ENCODE measurements at regions not wholly inside any gene's neighbourhood (a gene's known extent, or its start where the extent isn't known, plus 50 kb on each side); places are given as distances from the start of the nearest gene placed in this dataset.

GRCh38 chr22:46074771-46075551, 75.4 kb upstream of the PPARA start:
- Histone ChIP-seq H3K36me3 (replicated peaks in 1 of 2; ENCODE audit: control insufficient read depth in 2 of 2, insufficient read depth in 2 of 2, low read length in 2 of 2) (no peaks in the 10 kb centered on the region), H2AK5ac (ENCODE audit: low read depth, low read length) (no peak overlapping the region), H2AFZ (ENCODE audit: low read length) (no peak overlapping the region), H3K9me3 (replicated peaks in 1 of 2; ENCODE audit: control insufficient read depth in 2 of 2, insufficient read depth in 1 of 2, low read depth in 1 of 2, low read length in 2 of 2) (no peaks in the 10 kb centered on the region), H2BK12ac (ENCODE audit: low read length) (no peak overlapping the region), H3K23ac (ENCODE audit: low read depth, low read length, poor library complexity) (no peak overlapping the region), H3K9ac (ENCODE audit: low read depth, low read length, poor library complexity) (no peak overlapping the region), H2BK120ac (ENCODE audit: low read depth, low read length) (no peak overlapping the region), H4K91ac (ENCODE audit: low read depth, low read length, poor library complexity) (no peak overlapping the region), H3K27me3 (ENCODE audit: control insufficient read depth in 3 of 3, insufficient read depth in 3 of 3, low read depth in 1 of 3, low read length in 3 of 3) (peaks cover 41 to 94% (median 94%) of the 10 kb centered on the region in 3 experiments), H3K4me1 (ENCODE audit: control insufficient read depth in 2 of 2, insufficient read depth in 1 of 2, low read depth in 1 of 2, low read length in 2 of 2) (no peaks in the 10 kb centered on the region), H3K14ac (ENCODE audit: low read length) (no peak overlapping the region), H2BK5ac (ENCODE audit: low read length) (no peak overlapping the region), H3K79me1 (ENCODE audit: low read depth, low read length) (no peaks in the 10 kb centered on the region), H3K4ac (ENCODE audit: low read length) (no peak overlapping the region), H4K8ac (ENCODE audit: low read depth, low read length) (no peak overlapping the region), H2BK15ac (ENCODE audit: low read length) (no peak overlapping the region), H3K4me2 (ENCODE audit: insufficient read depth, low read length, poor library complexity, severe bottlenecking) (no peak overlapping the region), H3K18ac (ENCODE audit: low read length) (no peak overlapping the region), H3K27ac (replicated peaks; ENCODE audit: low read length) (no peak overlapping the region), H3K4me3 (ENCODE audit: low read length in 2 of 2) (no peak overlapping the region)
- no CpG with 5 or more reads among the region's 19 CpGs for WGBS, 2 donors (ENCODE audit: extremely low coverage in 2 of 2, insufficient read length in 2 of 2, insufficient replicate concordance in 1 of 2)
- no peak for DNase-seq (ENCODE audit: low spot score)

GRCh38 chr22:46075764-46076531, 74.4 kb upstream of the PPARA start:
- H3K4me1 ChIP-seq (ENCODE audit: control insufficient read depth in 2 of 2, insufficient read depth in 1 of 2, low read depth in 1 of 2, low read length in 2 of 2) = no peaks in the 10 kb centered on the region
- H3K27ac ChIP-seq (replicated peaks; ENCODE audit: low read length) = no peak overlapping the region
- H2BK5ac ChIP-seq (ENCODE audit: low read length) = no peak overlapping the region
- no peak overlapping the region for H2AFZ ChIP-seq (ENCODE audit: low read length)
- no peak overlapping the region for H2BK120ac ChIP-seq (ENCODE audit: low read depth, low read length)
- H4K91ac ChIP-seq (ENCODE audit: low read depth, low read length, poor library complexity) = no peak overlapping the region
- no peak overlapping the region for H3K23ac ChIP-seq (ENCODE audit: low read depth, low read length, poor library complexity)
- H3K4ac ChIP-seq (ENCODE audit: low read length) = no peak overlapping the region
- no peak overlapping the region for H3K14ac ChIP-seq (ENCODE audit: low read length)
- no peaks in the 10 kb centered on the region for H3K36me3 ChIP-seq (replicated peaks in 1 of 2; ENCODE audit: control insufficient read depth in 2 of 2, insufficient read depth in 2 of 2, low read length in 2 of 2)
- peaks cover 32 to 93% (median 89%) of the 10 kb centered on the region in 3 experiments for H3K27me3 ChIP-seq (ENCODE audit: control insufficient read depth in 3 of 3, insufficient read depth in 3 of 3, low read depth in 1 of 3, low read length in 3 of 3)
- H3K18ac ChIP-seq (ENCODE audit: low read length) = no peak overlapping the region
- H2AK5ac ChIP-seq (ENCODE audit: low read depth, low read length) = no peak overlapping the region
- no peak overlapping the region for H2BK15ac ChIP-seq (ENCODE audit: low read length)
- H4K8ac ChIP-seq (ENCODE audit: low read depth, low read length) = no peak overlapping the region
- no peak overlapping the region for H2BK12ac ChIP-seq (ENCODE audit: low read length)
- WGBS, 2 donors (ENCODE audit: extremely low coverage in 2 of 2, insufficient read length in 2 of 2, insufficient replicate concordance in 1 of 2) = no CpG with 5 or more reads among the region's 15 CpGs
- no peaks in the 10 kb centered on the region for H3K9me3 ChIP-seq (replicated peaks in 1 of 2; ENCODE audit: control insufficient read depth in 2 of 2, insufficient read depth in 1 of 2, low read depth in 1 of 2, low read length in 2 of 2)
- no peak overlapping the region for H3K4me3 ChIP-seq (ENCODE audit: low read length in 2 of 2)
- H3K79me1 ChIP-seq (ENCODE audit: low read depth, low read length) = peaks cover 1% of the 10 kb centered on the region
- no peak overlapping the region for H3K4me2 ChIP-seq (ENCODE audit: insufficient read depth, low read length, poor library complexity, severe bottlenecking)
- H3K9ac ChIP-seq (ENCODE audit: low read depth, low read length, poor library complexity) = no peak overlapping the region
- no peak for DNase-seq (ENCODE audit: low spot score)

GRCh38 chr22:46076651-46077339, 73.5 kb upstream of the PPARA start:
- Histone ChIP-seq H3K4me2 (ENCODE audit: insufficient read depth, low read length, poor library complexity, severe bottlenecking) (no peak overlapping the region), H4K8ac (ENCODE audit: low read depth, low read length) (no peak overlapping the region), H3K14ac (ENCODE audit: low read length) (peak overlapping the region; percentile 44), H2AK5ac (ENCODE audit: low read depth, low read length) (no peak overlapping the region), H3K9ac (ENCODE audit: low read depth, low read length, poor library complexity) (no peak overlapping the region), H3K4me3 (ENCODE audit: low read length in 2 of 2) (no peak overlapping the region), H3K4ac (ENCODE audit: low read length) (no peak overlapping the region), H3K27me3 (ENCODE audit: control insufficient read depth in 3 of 3, insufficient read depth in 3 of 3, low read depth in 1 of 3, low read length in 3 of 3) (peaks cover 28 to 96% (median 82%) of the 10 kb centered on the region in 3 experiments), H3K4me1 (ENCODE audit: control insufficient read depth in 2 of 2, insufficient read depth in 1 of 2, low read depth in 1 of 2, low read length in 2 of 2) (no peaks in the 10 kb centered on the region), H2BK15ac (ENCODE audit: low read length) (no peak overlapping the region), H3K27ac (replicated peaks; ENCODE audit: low read length) (no peak overlapping the region), H3K23ac (ENCODE audit: low read depth, low read length, poor library complexity) (no peak overlapping the region), H2BK120ac (ENCODE audit: low read depth, low read length) (no peak overlapping the region), H3K36me3 (replicated peaks in 1 of 2; ENCODE audit: control insufficient read depth in 2 of 2, insufficient read depth in 2 of 2, low read length in 2 of 2) (no peaks in the 10 kb centered on the region), H2AFZ (ENCODE audit: low read length) (no peak overlapping the region), H3K9me3 (replicated peaks in 1 of 2; ENCODE audit: control insufficient read depth in 2 of 2, insufficient read depth in 1 of 2, low read depth in 1 of 2, low read length in 2 of 2) (no peaks in the 10 kb centered on the region), H2BK12ac (ENCODE audit: low read length) (no peak overlapping the region), H3K79me1 (ENCODE audit: low read depth, low read length) (peaks cover 1% of the 10 kb centered on the region), H2BK5ac (ENCODE audit: low read length) (no peak overlapping the region), H3K18ac (ENCODE audit: low read length) (peak overlapping the region; percentile 39), H4K91ac (ENCODE audit: low read depth, low read length, poor library complexity) (no peak overlapping the region)
- no CpG with 5 or more reads among the region's 23 CpGs for WGBS, 2 donors (ENCODE audit: extremely low coverage in 2 of 2, insufficient read length in 2 of 2, insufficient replicate concordance in 1 of 2)
- DNase-seq (ENCODE audit: low spot score) = no peak

- Histone ChIP-seq H3K4me2 (ENCODE audit: insufficient read depth, low read length, poor library complexity, severe bottlenecking) (no peak overlapping the region), H2BK120ac (ENCODE audit: low read depth, low read length) (no peak overlapping the region), H2BK15ac (ENCODE audit: low read length) (no peak overlapping the region), H4K8ac (ENCODE audit: low read depth, low read length) (no peak overlapping the region), H3K9me3 (replicated peaks in 1 of 2; ENCODE audit: control insufficient read depth in 2 of 2, insufficient read depth in 1 of 2, low read depth in 1 of 2, low read length in 2 of 2) (no peaks in the 10 kb centered on the region), H3K79me1 (ENCODE audit: low read depth, low read length) (peaks cover 1% of the 10 kb centered on the region), H4K91ac (ENCODE audit: low read depth, low read length, poor library complexity) (no peak overlapping the region), H2AK5ac (ENCODE audit: low read depth, low read length) (no peak overlapping the region), H3K23ac (ENCODE audit: low read depth, low read length, poor library complexity) (no peak overlapping the region), H3K4me3 (ENCODE audit: low read length in 2 of 2) (no peak overlapping the region), H3K9ac (ENCODE audit: low read depth, low read length, poor library complexity) (no peak overlapping the region), H3K27ac (replicated peaks; ENCODE audit: low read length) (no peak overlapping the region), H3K27me3 (ENCODE audit: control insufficient read depth in 3 of 3, insufficient read depth in 3 of 3, low read depth in 1 of 3, low read length in 3 of 3) (peaks cover 21 to 97% (median 73%) of the 10 kb centered on the region in 3 experiments), H2BK5ac (ENCODE audit: low read length) (no peak overlapping the region), H3K4ac (ENCODE audit: low read length) (no peak overlapping the region), H2BK12ac (ENCODE audit: low read length) (no peak overlapping the region), H3K14ac (ENCODE audit: low read length) (no peak overlapping the region), H2AFZ (ENCODE audit: low read length) (no peak overlapping the region), H3K18ac (ENCODE audit: low read length) (no peak overlapping the region), H3K36me3 (replicated peaks in 1 of 2; ENCODE audit: control insufficient read depth in 2 of 2, insufficient read depth in 2 of 2, low read length in 2 of 2) (no peaks in the 10 kb centered on the region), H3K4me1 (ENCODE audit: control insufficient read depth in 2 of 2, insufficient read depth in 1 of 2, low read depth in 1 of 2, low read length in 2 of 2) (no peaks in the 10 kb centered on the region)
- whole genome bisulfite sequencing, 2 donors (ENCODE audit: extremely low coverage in 2 of 2, insufficient read length in 2 of 2, insufficient replicate concordance in 1 of 2) = no CpG with 5 or more reads among the region's 12 CpGs
- DNase-seq (ENCODE audit: low spot score) = no peak
These were observed 72.6 kb upstream of the PPARA start for GRCh38 chr22:46077669-46078099.
